ENCODE measurements at regions not wholly inside any gene's neighbourhood (a gene's known extent, or its start where the extent isn't known, plus 50 kb on each side); places are given as distances from the start of the nearest gene placed in this dataset.

- no peak for DNase-seq (ENCODE audit: extremely low read depth, low read depth)
Measured at GRCh38 chr10:128457136-128457535, 330.9 kb upstream of the MKI67 start.

GRCh38 chr10:128461991-128462390 lies 335.8 kb upstream of the MKI67 start:
- no peak for DNase-seq (ENCODE audit: extremely low read depth, low read depth)

GRCh38 chr10:128462844-128463243 lies 336.6 kb upstream of the MKI67 start:
- DNase-seq (ENCODE audit: extremely low read depth, low read depth): no peak

- peak; percentile 58 for DNase-seq (ENCODE audit: extremely low read depth, low read depth)
Measured at GRCh38 chr10:128463991-128464760, 338.0 kb upstream of the MKI67 start.

GRCh38 chr10:128465697-128466096 lies 339.5 kb upstream of the MKI67 start:
- DNase-seq (ENCODE audit: extremely low read depth, low read depth): no peak

GRCh38 chr10:128466831-128467371 lies 340.7 kb upstream of the MKI67 start:
- no peak for DNase-seq (ENCODE audit: extremely low read depth, low read depth)

GRCh38 chr10:128468462-128468861 lies 342.2 kb upstream of the MKI67 start:
- no peak for DNase-seq (ENCODE audit: extremely low read depth, low read depth)

- no peak for DNase-seq (ENCODE audit: extremely low read depth, low read depth)
Measured at GRCh38 chr10:128469515-128469914, 343.3 kb upstream of the MKI67 start.

GRCh38 chr10:128470321-128470965 lies 344.2 kb upstream of the MKI67 start:
- no peak for DNase-seq (ENCODE audit: extremely low read depth, low read depth)

- DNase-seq (ENCODE audit: extremely low read depth, low read depth): no peak
Measured at GRCh38 chr10:128471151-128471550, 344.9 kb upstream of the MKI67 start.

GRCh38 chr10:128472196-128472595 lies 346.0 kb upstream of the MKI67 start:
- no peak for DNase-seq (ENCODE audit: extremely low read depth, low read depth)

- DNase-seq (ENCODE audit: extremely low read depth, low read depth): no peak
Measured at GRCh38 chr10:128473396-128473795, 347.2 kb upstream of the MKI67 start.

- no peak for DNase-seq (ENCODE audit: extremely low read depth, low read depth)
Measured at GRCh38 chr10:128473911-128474310, 347.7 kb upstream of the MKI67 start.

GRCh38 chr10:128474571-128474970 lies 348.3 kb upstream of the MKI67 start:
- DNase-seq (ENCODE audit: extremely low read depth, low read depth): no peak

- no peak for DNase-seq (ENCODE audit: extremely low read depth, low read depth)
Measured at GRCh38 chr10:128475686-128476367, 349.6 kb upstream of the MKI67 start.

GRCh38 chr10:128476368-128476725 lies 350.1 kb upstream of the MKI67 start:
- no peak for DNase-seq (ENCODE audit: extremely low read depth, low read depth)

GRCh38 chr10:128476845-128477244 lies 350.6 kb upstream of the MKI67 start:
- DNase-seq (ENCODE audit: extremely low read depth, low read depth): no peak

GRCh38 chr10:128480601-128481000 lies 354.4 kb upstream of the MKI67 start:
- DNase-seq (ENCODE audit: extremely low read depth, low read depth): no peak

GRCh38 chr10:128481152-128481840 lies 355.1 kb upstream of the MKI67 start:
- DNase-seq (ENCODE audit: extremely low read depth, low read depth): no peak

- no peak for DNase-seq (ENCODE audit: extremely low read depth, low read depth)
Measured at GRCh38 chr10:128482052-128482451, 355.8 kb upstream of the MKI67 start.

- DNase-seq (ENCODE audit: extremely low read depth, low read depth): no peak
Measured at GRCh38 chr10:128483216-128483615, 357.0 kb upstream of the MKI67 start.
